ENCODE measurements at regions not wholly inside any gene's neighbourhood (a gene's known extent, or its start where the extent isn't known, plus 50 kb on each side); places are given as distances from the start of the nearest gene placed in this dataset.

DNA sequence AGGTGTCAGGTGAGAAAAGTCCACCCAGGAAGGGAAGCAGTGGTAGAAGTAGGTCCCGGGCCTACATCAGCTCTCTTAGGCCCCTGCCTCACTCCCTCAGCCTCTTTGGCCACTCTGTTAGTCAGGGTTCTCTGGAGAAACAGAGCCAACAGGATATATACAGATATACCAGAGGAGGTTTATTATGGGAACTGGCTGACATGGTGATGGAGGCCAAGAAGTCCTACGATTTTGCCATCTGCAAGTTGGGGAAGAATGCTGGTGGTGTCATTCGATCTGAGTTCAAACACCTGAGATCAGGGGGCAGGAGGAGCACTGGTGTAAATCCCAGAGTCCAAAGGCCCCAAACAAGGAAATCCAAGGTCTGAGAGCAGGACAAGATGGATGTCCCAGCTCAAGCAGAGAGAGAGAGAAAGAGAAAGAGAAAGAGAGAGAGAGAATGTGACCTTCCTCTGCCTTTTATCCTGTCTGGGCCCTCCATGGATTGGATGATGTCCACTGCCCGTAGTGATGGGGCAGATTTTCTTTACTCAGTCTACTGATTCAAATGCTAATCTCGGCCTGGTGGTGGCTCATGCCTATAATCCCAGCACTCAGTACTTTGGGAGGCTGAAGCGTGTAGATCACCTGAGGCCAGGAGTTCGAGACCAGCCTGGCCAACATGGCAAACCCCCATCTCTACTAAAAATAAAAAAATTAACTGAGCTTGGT is 111.1 kb upstream of the MYCN start:
- no peak overlapping the region for H3K4me3 ChIP-seq (ENCODE audit: low read depth, low read length)
- in situ Hi-C loops (cut with HindIII; ENCODE audit: low sequenced_read_pairs) = no loop called here
- no peak for TF ChIP-seq CTCF (IDR thresholded peaks at IDR 0.05; ENCODE audit: low read depth, low read length, missing control alignments)
- DNase-seq (ENCODE audit: low read depth) = no peak

- no peak overlapping the region for H3K4me3 ChIP-seq (ENCODE audit: low read depth, low read length)
- TF ChIP-seq CTCF (IDR thresholded peaks at IDR 0.05; ENCODE audit: low read depth, low read length, missing control alignments) = no peak
- no peak for DNase-seq (ENCODE audit: low read depth)
- in situ Hi-C loops (cut with HindIII; ENCODE audit: low sequenced_read_pairs) = no loop called here
Observed at GRCh38 chr2:15829985-15830384, 110.4 kb upstream of the MYCN start.

DNA sequence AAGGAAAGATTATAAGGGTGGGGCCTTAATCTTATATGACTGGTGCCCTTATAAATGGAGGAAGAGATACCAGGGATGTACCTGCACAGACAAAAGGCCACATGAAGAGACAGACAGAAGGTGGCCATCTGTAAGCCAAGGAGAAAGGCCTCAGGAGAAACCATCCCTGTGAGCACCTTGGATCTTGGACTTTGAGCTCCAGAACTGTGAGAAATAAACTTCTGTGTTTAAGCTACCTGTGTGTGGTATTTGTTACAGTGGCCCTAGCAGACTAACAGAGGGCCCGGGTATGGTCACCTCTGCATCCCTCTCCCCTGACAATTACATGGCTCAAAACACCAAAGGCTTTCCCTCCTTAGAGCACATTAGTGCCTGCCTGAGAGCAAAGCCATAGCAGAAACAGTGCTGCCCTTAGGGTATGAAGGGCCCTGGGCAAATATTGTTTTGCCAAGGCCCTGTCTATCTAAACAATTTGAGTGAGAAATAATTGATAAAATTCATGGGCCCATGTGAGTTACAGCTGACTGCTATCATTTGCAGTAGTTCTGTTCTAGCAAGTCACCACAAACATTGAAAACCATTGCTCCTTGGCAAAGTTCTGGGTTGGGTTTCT is 109.3 kb upstream of the MYCN start:
- no peak for TF ChIP-seq CTCF (IDR thresholded peaks at IDR 0.05; ENCODE audit: low read depth, low read length, missing control alignments)
- DNase-seq (ENCODE audit: low read depth) = no peak
- no peak overlapping the region for H3K4me3 ChIP-seq (ENCODE audit: low read depth, low read length)
- in situ Hi-C loops (cut with HindIII; ENCODE audit: low sequenced_read_pairs) = no loop called here

DNA sequence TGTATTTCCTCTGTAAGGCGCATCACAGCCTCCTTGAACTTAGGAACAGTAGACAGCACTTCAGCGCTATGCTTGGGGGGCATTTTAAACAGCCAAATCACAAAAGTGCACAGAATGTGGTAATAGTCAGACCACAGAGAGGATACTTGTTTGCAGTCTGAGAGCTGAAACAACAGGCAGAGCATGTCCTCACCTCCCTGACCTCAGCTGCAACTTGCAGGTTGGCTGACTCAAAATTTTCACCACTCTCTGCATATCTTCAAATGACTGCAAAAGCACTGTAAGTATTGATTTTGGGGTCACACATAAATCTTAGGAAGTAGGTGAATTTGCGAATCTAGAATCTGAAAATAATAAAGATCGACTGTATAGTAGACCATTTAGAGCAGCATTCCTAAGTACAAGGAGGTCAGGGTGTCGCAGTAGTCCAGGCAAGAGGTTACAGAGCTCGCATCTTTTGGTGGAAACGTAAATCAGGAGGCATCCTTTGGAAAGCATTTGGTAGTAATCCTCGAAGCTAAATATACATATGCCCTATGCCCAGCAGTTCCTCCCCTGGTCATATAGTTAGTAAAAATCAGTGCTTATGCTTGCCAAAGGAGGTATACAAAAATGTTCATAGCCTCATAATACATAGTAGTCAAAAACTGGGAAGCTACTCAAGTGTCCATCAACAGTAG is 108.2 kb upstream of the MYCN start:
- H3K4me3 ChIP-seq (ENCODE audit: low read depth, low read length) = no peak overlapping the region
- DNase-seq (ENCODE audit: low read depth) = no peak
- in situ Hi-C loops (cut with HindIII; ENCODE audit: low sequenced_read_pairs) = no loop called here
- no peak for TF ChIP-seq CTCF (IDR thresholded peaks at IDR 0.05; ENCODE audit: low read depth, low read length, missing control alignments)

- TF ChIP-seq CTCF (IDR thresholded peaks at IDR 0.05; ENCODE audit: low read depth, low read length, missing control alignments) = no peak
- in situ Hi-C loops (cut with HindIII; ENCODE audit: low sequenced_read_pairs) = no loop called here
- H3K4me3 ChIP-seq (ENCODE audit: low read depth, low read length) = no peak overlapping the region
- no peak for DNase-seq (ENCODE audit: low read depth)
Observed at GRCh38 chr2:15832849-15833680, 107.3 kb upstream of the MYCN start.

DNA sequence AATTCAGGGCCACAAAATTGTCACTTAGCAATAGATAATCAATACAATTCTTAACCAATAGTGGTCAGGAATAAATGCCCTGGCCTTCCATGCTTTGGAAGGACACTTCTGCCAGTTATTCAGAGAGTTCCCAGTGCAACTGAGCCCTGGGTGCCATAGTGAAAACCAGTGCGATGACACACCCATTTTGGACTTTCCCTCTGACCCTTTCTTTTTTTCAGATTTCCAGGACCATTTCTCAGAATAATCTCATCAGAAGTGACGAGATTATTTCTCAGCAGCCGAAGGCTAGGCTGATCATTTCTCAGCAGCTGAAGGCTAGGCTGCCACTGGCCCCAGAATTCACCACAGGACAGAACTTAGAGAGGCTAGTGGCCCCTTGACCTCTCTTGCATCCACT is 106.6 kb upstream of the MYCN start:
- no peak for DNase-seq (ENCODE audit: low read depth)
- in situ Hi-C loops (cut with HindIII; ENCODE audit: low sequenced_read_pairs) = no loop called here
- TF ChIP-seq CTCF (IDR thresholded peaks at IDR 0.05; ENCODE audit: low read depth, low read length, missing control alignments) = no peak
- H3K4me3 ChIP-seq (ENCODE audit: low read depth, low read length) = no peak overlapping the region

Data from astrocyte of the cerebellum (primary cell).